NCI-H2081 (cell line): ENCODE measurements at regions not wholly inside any gene's neighbourhood (a gene's known extent, or its start where the extent isn't known, plus 50 kb on each side); places are given as distances from the start of the nearest gene placed in this dataset.
A peak's percentile ranks its signal among the peaks of the same experiment; 100 is the strongest.

Experiments
- DNase-seq, 2 experiments: peaks; one replicate each; lab custom pipeline; 2025; lab: John Stamatoyannopoulos, UW

GRCh38 chr14:38762845-38763244, 340.2 kb downstream of the SEC23A start:
- no peak for DNase-seq

GRCh38 chr14:38762426-38762825, 340.6 kb downstream of the SEC23A start:
- DNase-seq = no peak

GRCh38 chr14:38761033-38761432, 342.0 kb downstream of the SEC23A start:
- no peak for DNase-seq

GRCh38 chr14:38758661-38759060, 344.4 kb downstream of the SEC23A start:
- DNase-seq = no peak

- no peak for DNase-seq
Observed at GRCh38 chr14:38755036-38755435, 348.0 kb downstream of the SEC23A start.

GRCh38 chr14:38752750-38753149, 350.3 kb downstream of the SEC23A start:
- no peak for DNase-seq

GRCh38 chr14:38752341-38752740, 350.7 kb downstream of the SEC23A start:
- DNase-seq = no peak

GRCh38 chr14:38751459-38751858, 351.6 kb downstream of the SEC23A start:
- DNase-seq = no peak

GRCh38 chr14:38749936-38750335, 353.1 kb downstream of the SEC23A start:
- no peak for DNase-seq

GRCh38 chr14:38745861-38746260, 357.2 kb downstream of the SEC23A start:
- DNase-seq = no peak

GRCh38 chr14:38743966-38744584, 359.0 kb downstream of the SEC23A start:
- no peak for DNase-seq

- no peak for DNase-seq
Observed at GRCh38 chr14:38737686-38738407, 365.2 kb downstream of the SEC23A start.

- no peak for DNase-seq
Observed at GRCh38 chr14:38735005-38735404, 368.0 kb downstream of the SEC23A start.

- no peak for DNase-seq
Observed at GRCh38 chr14:38731962-38732361, 371.1 kb downstream of the SEC23A start.

GRCh38 chr14:38730420-38730819, 372.6 kb downstream of the SEC23A start:
- DNase-seq = no peak

GRCh38 chr14:38727731-38728130, 375.3 kb downstream of the SEC23A start:
- DNase-seq = no peak

- no peak for DNase-seq
Observed at GRCh38 chr14:38724621-38725020, 378.4 kb downstream of the SEC23A start.

GRCh38 chr14:38723959-38724358, 379.1 kb downstream of the SEC23A start:
- DNase-seq = no peak

- no peak for DNase-seq
Observed at GRCh38 chr14:38723277-38723676, 379.8 kb downstream of the SEC23A start.

GRCh38 chr14:38721822-38722431, 381.1 kb downstream of the SEC23A start:
- DNase-seq = peak; percentile 26 to 34

- DNase-seq = no peak
Observed at GRCh38 chr14:38718519-38718918, 384.5 kb downstream of the SEC23A start.

- peak in 1 of 2 experiments; percentile 64 for DNase-seq
Observed at GRCh38 chr14:38716926-38717325, 386.1 kb downstream of the SEC23A start.

- DNase-seq = no peak
Observed at GRCh38 chr14:38710881-38711280, 392.2 kb downstream of the SEC23A start.
